H1 (cell line): ENCODE measurements at regions not wholly inside any gene's neighbourhood (a gene's known extent, or its start where the extent isn't known, plus 50 kb on each side); places are given as distances from the start of the nearest gene placed in this dataset.

ENCODE experiments used
- CTCF ChIA-PET: fragments of 300-600 bp; sonication (Branson Sonifier 250); formaldehyde crosslinking; loops from one replicate; lab custom pipeline; 2021; ENCODE audit not compliant: partially characterized antibody; lab: Charles Lee
- POLR2A ChIA-PET: fragments of 300-600 bp; sonication (Branson Sonifier 250); formaldehyde crosslinking; loops from one replicate; lab custom pipeline; 2021; ENCODE audit warnings: inconsistent platforms; ENCODE audit not compliant: partially characterized antibody; lab: Charles Lee
- DNase-seq, 2 experiments: peaks; one replicate each; pipeline versions ENCODE4 v3.0.0 to v3.0.0-alpha.2; 2010 to 2022; ENCODE audit warnings: low spot score in 2 of 2, low read depth in 1 of 2, mixed read lengths in 1 of 2
- FAIRE-seq: peaks from 2 replicates; lab custom pipeline; 2011; peaks lifted over from hg19 to GRCh38; lab: Jason Lieb, UNC
- H2AFZ ChIP-seq: 2 replicates; pipeline ENCODE4 v1.8.1; 2012; ENCODE audit warnings: low read length, inconsistent platforms
- H2AK5ac ChIP-seq: 2 replicates; pipeline ENCODE4 v1.6.1; 2013; ENCODE audit warnings: low read depth, low read length
- H2BK120ac ChIP-seq: replicated peaks from 2 replicates; pipeline ENCODE3; 2013; ENCODE audit warnings: low read depth, low read length, inconsistent platforms
- H2BK12ac ChIP-seq: 2 replicates; pipeline ENCODE4 v1.6.1; 2013; ENCODE audit warnings: low read depth, low read length
- H2BK15ac ChIP-seq: 2 replicates; pipeline ENCODE4 v1.6.1; 2013; ENCODE audit warnings: low read length
- H2BK20ac ChIP-seq: 2 replicates; pipeline ENCODE4 v1.6.1; 2013; ENCODE audit warnings: low read length
- H2BK5ac ChIP-seq: 2 replicates; pipeline ENCODE4 v1.6.1; 2013; ENCODE audit warnings: low read depth, low read length
- H3K14ac ChIP-seq: 2 replicates; pipeline ENCODE4 v1.6.1; 2013; ENCODE audit warnings: inconsistent platforms; ENCODE audit not compliant: insufficient read length
- H3K18ac ChIP-seq: 2 replicates; pipeline ENCODE4 v1.6.1; 2013; ENCODE audit warnings: low read length; ENCODE audit errors: extremely low read depth
- H3K23ac ChIP-seq: 2 replicates; pipeline ENCODE4 v1.6.1; 2013; ENCODE audit warnings: inconsistent platforms; ENCODE audit not compliant: insufficient read length
- H3K23me2 ChIP-seq: 2 replicates; pipeline ENCODE4 v1.6.1; 2013; ENCODE audit warnings: low read depth, low read length
- H3K27ac ChIP-seq: 2 replicates; pipeline ENCODE4 v1.6.1; 2011; ENCODE audit warnings: low read depth, low read length, inconsistent platforms
- H3K27me3 ChIP-seq, 4 experiments: replicated peaks in 1 of 4; 1 replicate in 1 of 4; 2 replicates in 3 of 4; pipeline versions ENCODE4 v1.6.1 to v1.8.1; 2011 to 2013; ENCODE audit warnings: low read length in 3 of 4, mild to moderate bottlenecking in 3 of 4, inconsistent platforms in 2 of 4, mixed read lengths in 2 of 4, moderate library complexity in 1 of 4; ENCODE audit not compliant: control insufficient read depth in 3 of 4, insufficient read depth in 3 of 4; ENCODE audit errors: extremely low read depth in 1 of 4
- H3K36me3 ChIP-seq, 4 experiments: 2 replicates each; pipeline versions ENCODE4 v1.6.1 to v1.8.1; 2011 to 2013; ENCODE audit warnings: mild to moderate bottlenecking in 4 of 4, low read length in 3 of 4, moderate library complexity in 2 of 4, control low read depth in 1 of 4, inconsistent platforms in 1 of 4; ENCODE audit not compliant: insufficient read depth in 4 of 4, control insufficient read depth in 2 of 4
- H3K4ac ChIP-seq: replicated peaks from 2 replicates; pipeline ENCODE3; 2013; ENCODE audit warnings: low read length, low read depth, mixed read lengths, inconsistent platforms; ENCODE audit not compliant: insufficient read length
- H3K4me1 ChIP-seq, 4 experiments: replicated peaks in 1 of 4; 1 replicate in 1 of 4; 2 replicates in 3 of 4; pipeline versions ENCODE4 v1.6.1 to v1.8.1; 2011 to 2013; ENCODE audit warnings: low read length in 3 of 4, inconsistent platforms in 2 of 4, mixed read lengths in 1 of 4; ENCODE audit not compliant: insufficient read depth in 4 of 4, control insufficient read depth in 3 of 4
- H3K4me2 ChIP-seq, 2 experiments: 2 replicates each; pipeline versions ENCODE4 v1.6.1 to v1.8.1; 2011 to 2013; ENCODE audit warnings: low read depth in 2 of 2, low read length in 2 of 2, control low read depth in 1 of 2, inconsistent platforms in 1 of 2, mild to moderate bottlenecking in 1 of 2; ENCODE audit not compliant: insufficient read depth in 1 of 2
- H3K4me3 ChIP-seq, 4 experiments: fragments of 200-600, 300-600 bp in 1 of 4; sonication (generic), shearing (Covaris generic), sonication (Bioruptor Twin) in 1 of 4; 2 replicates each; pipeline versions ENCODE4 v1.5.1 to v1.8.1; 2011 to 2016; ENCODE audit warnings: low read length in 4 of 4, low read depth in 3 of 4, control low read depth in 2 of 4, inconsistent platforms in 2 of 4, mild to moderate bottlenecking in 2 of 4, mixed read lengths in 1 of 4, moderate library complexity in 1 of 4; ENCODE audit not compliant: insufficient read depth in 2 of 4; ENCODE audit errors: extremely low read depth in 1 of 4
- H3K56ac ChIP-seq: replicated peaks from 2 replicates; pipeline ENCODE3; 2013; ENCODE audit warnings: low read depth, mild to moderate bottlenecking, mixed read lengths, low read length, inconsistent platforms; ENCODE audit not compliant: insufficient read length
- H3K79me1 ChIP-seq: 2 replicates; pipeline ENCODE4 v1.6.1; 2013; ENCODE audit warnings: low read depth, low read length, control low read depth
- H3K79me2 ChIP-seq, 2 experiments: 2 replicates each; pipeline versions ENCODE4 v1.6.1 to v1.8.1; 2012 to 2013; ENCODE audit warnings: low read length in 2 of 2, mild to moderate bottlenecking in 2 of 2, inconsistent platforms in 1 of 2; ENCODE audit not compliant: insufficient read depth in 2 of 2, control insufficient read depth in 1 of 2
- H3K9ac ChIP-seq, 4 experiments: replicated peaks in 1 of 4; 1 replicate in 1 of 4; 2 replicates in 3 of 4; pipeline versions ENCODE4 v1.6.1 to v1.8.1; 2011 to 2013; ENCODE audit warnings: low read depth in 3 of 4, low read length in 3 of 4, control low read depth in 2 of 4, mild to moderate bottlenecking in 2 of 4, moderate library complexity in 2 of 4, inconsistent platforms in 1 of 4; ENCODE audit errors: extremely low read depth in 1 of 4
- H3K9me3 ChIP-seq, 2 experiments: 2 replicates each; pipeline versions ENCODE4 v1.6.1 to v1.8.1; 2012 to 2013; ENCODE audit warnings: mild to moderate bottlenecking in 2 of 2, moderate library complexity in 2 of 2, control low read depth in 1 of 2, inconsistent platforms in 1 of 2, low read depth in 1 of 2, low read length in 1 of 2, mixed read lengths in 1 of 2; ENCODE audit not compliant: insufficient read depth in 2 of 2
- H4K20me1 ChIP-seq, 2 experiments: replicated peaks in 1 of 2; 2 replicates each; pipeline versions ENCODE3 to v1.8.1; 2011 to 2013; ENCODE audit warnings: inconsistent platforms in 2 of 2, low read length in 2 of 2, mild to moderate bottlenecking in 1 of 2; ENCODE audit not compliant: insufficient read depth in 2 of 2, control insufficient read depth in 1 of 2
- H4K5ac ChIP-seq: 2 replicates; pipeline ENCODE4 v1.6.1; 2013; ENCODE audit warnings: low read length, low read depth, mixed read lengths, inconsistent platforms; ENCODE audit not compliant: insufficient read length
- H4K8ac ChIP-seq: 2 replicates; pipeline ENCODE4 v1.8.0; 2013; ENCODE audit warnings: mild to moderate bottlenecking, moderate library complexity, low read length, inconsistent platforms; ENCODE audit not compliant: insufficient read depth; ENCODE audit errors: extremely low read depth
- H4K91ac ChIP-seq: replicated peaks from 2 replicates; pipeline ENCODE3; 2013; ENCODE audit warnings: low read length, mixed read lengths, inconsistent platforms; ENCODE audit not compliant: insufficient read length
- HDAC6 ChIP-seq: IDR thresholded peaks from one replicate; pipeline ENCODE4 v1.7.1; 2012; ENCODE audit warnings: low read depth, mild to moderate bottlenecking, inconsistent platforms, low read length, moderate library complexity
- RBBP5 ChIP-seq: IDR thresholded peaks from 2 replicates; pipeline ENCODE4 v1.7.1; 2012; ENCODE audit warnings: low read depth, mild to moderate bottlenecking, inconsistent platforms, low read length, moderate library complexity, borderline replicate concordance
- TAF7 ChIP-seq: optimal IDR thresholded peaks from 2 replicates; pipeline ENCODE3; 2011; ENCODE audit warnings: low read depth, mild to moderate bottlenecking, inconsistent platforms, low read length, moderate library complexity, borderline replicate concordance
- WGBS, 2 experiments: shearing (Covaris generic) in 1 of 2; methylation state at CpG; one replicate each; pipeline versions ENCODE4 v1.1.6 to v1.1.7; 2013 to 2015; ENCODE audit warnings: low lambda C conversion rate in 2 of 2, mixed read lengths in 2 of 2, inconsistent platforms in 1 of 2, low coverage in 1 of 2, missing lambda C conversion rate in 1 of 2; ENCODE audit not compliant: insufficient replicate concordance in 2 of 2, insufficient coverage in 1 of 2, insufficient read length in 1 of 2; ENCODE audit errors: extremely low coverage in 1 of 2, missing lambda C conversion rate in 1 of 2; 5-methylcytosine and 5-hydroxymethylcytosine counted together

DNA sequence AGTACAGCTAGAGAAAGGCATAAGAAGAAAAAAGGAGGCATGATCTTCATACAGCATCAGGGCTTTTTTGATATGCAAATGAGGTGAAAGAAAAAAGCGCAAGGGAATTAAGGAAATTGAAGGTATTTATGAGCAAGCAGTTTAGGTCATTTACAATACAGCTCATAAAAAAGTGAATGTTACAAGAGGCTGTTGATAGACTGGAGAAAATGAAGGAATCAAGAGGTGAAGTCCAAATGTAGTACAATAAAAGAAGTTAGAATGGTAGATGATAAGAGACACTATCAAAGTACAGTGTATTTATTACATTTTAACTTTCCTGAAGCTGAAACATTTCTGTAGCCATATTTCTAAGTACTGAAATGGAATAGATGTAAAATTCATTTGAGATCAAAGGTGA is 1349.5 kb downstream of the ADGRL3 start:
- Histone ChIP-seq H3K23me2 (no peaks in the 10 kb centered on the region), H2BK5ac (no peak overlapping the region), H2AK5ac (no peak overlapping the region), H2BK12ac (no peak overlapping the region), H3K4me3 (no peak overlapping the region), H3K4me1 (peaks cover 0 to 3% (median 1%) of the 10 kb centered on the region in 4 experiments; a peak in 1 of 7 replicates), H2BK120ac (no peak overlapping the region), H3K36me3 (no peaks in the 10 kb centered on the region), H3K9ac (no peak overlapping the region), H3K4me2 (no peak overlapping the region), H4K5ac (no peak overlapping the region), H3K23ac (no peak overlapping the region), H4K20me1 (no peaks in the 10 kb centered on the region), H3K27me3 (no peaks in the 10 kb centered on the region), H3K9me3 (no peaks in the 10 kb centered on the region), H3K18ac (no peak overlapping the region), H3K14ac (no peak overlapping the region), H3K79me2 (no peaks in the 10 kb centered on the region), H3K79me1 (no peaks in the 10 kb centered on the region), H2BK20ac (no peak overlapping the region), H3K4ac (no peak overlapping the region), H4K91ac (no peak overlapping the region), H2BK15ac (no peak overlapping the region), H2AFZ (no peak overlapping the region), H3K56ac (no peak overlapping the region), H4K8ac (no peak overlapping the region), H3K27ac (no peak overlapping the region)
- DNase-seq (no peak), FAIRE-seq (no peak)
- CTCF ChIA-PET = no interaction called here
- 60% methylated on average over 1 of the region's 1 CpG; no CpG with 5 or more reads in 1 of the 2 experiments for WGBS, 2 experiments
- TF ChIP-seq TAF7 (no peak), HDAC6 (no peak), RBBP5 (no peak)
- POLR2A ChIA-PET = no interaction called here
